Heart left ventricle (tissue), 16 donors: ENCODE measurements at regions not wholly inside any gene's neighbourhood (a gene's known extent, or its start where the extent isn't known, plus 50 kb on each side); places are given as distances from the start of the nearest gene placed in this dataset.

Experiments
- ATAC-seq, 4 donors: fragments of 200-7000 bp; cut with Tn5 transposase; one replicate each; pipeline ENCODE4 v1.9.1; 2020 to 2022; ENCODE audit warnings: moderate library complexity in 4 of 4, mild to moderate bottlenecking in 3 of 4, moderate number of reproducible peaks in 1 of 4
- DNase-seq, 5 donors: peaks; one replicate each; pipeline ENCODE4 v3.0.0-alpha.2; 2020
- H3K27ac ChIP-seq, 12 donors: fragments of 200-600 bp; sonication (generic) in 4 of 12; one replicate each; pipeline versions ENCODE4 v1.5.0 to v1.8.0; 2016 to 2022; ENCODE audit warnings: mild to moderate bottlenecking in 2 of 12
- H3K27me3 ChIP-seq, 9 donors: fragments of 200-600 bp; sonication (generic) in 2 of 9; one replicate each; pipeline versions ENCODE4 v1.5.1 to v1.8.0; 2016 to 2022; ENCODE audit warnings: mild to moderate bottlenecking in 3 of 9
- H3K36me3 ChIP-seq, 9 donors: fragments of 200-600 bp; sonication (generic) in 2 of 9; one replicate each; pipeline versions ENCODE4 v1.5.0 to v1.8.0; 2018 to 2022; ENCODE audit warnings: mild to moderate bottlenecking in 2 of 9
- H3K4me1 ChIP-seq, 12 donors: fragments of 200-600 bp; sonication (generic) in 4 of 12; one replicate each; pipeline versions ENCODE4 v1.5.0 to v1.8.0; 2016 to 2022; ENCODE audit warnings: mild to moderate bottlenecking in 3 of 12
- H3K4me3 ChIP-seq, 12 donors: fragments of 200-600 bp; sonication (generic) in 4 of 12; one replicate each; pipeline versions ENCODE4 v1.5.0 to v1.8.0; 2017 to 2022; ENCODE audit warnings: mild to moderate bottlenecking in 9 of 12, moderate library complexity in 4 of 12
- H3K9me3 ChIP-seq, 12 donors: fragments of 200-600 bp; sonication (generic) in 4 of 12; one replicate each; pipeline versions ENCODE4 v1.5.0 to v1.8.0; 2016 to 2022; ENCODE audit warnings: mild to moderate bottlenecking in 1 of 12
- POLR2A ChIP-seq, 2 donors: fragments of 450-650 bp; IDR thresholded peaks; one replicate each; pipeline ENCODE4 v1.6.1; 2017; ENCODE audit warnings: antibody characterized with exemption in 2 of 2, mild to moderate bottlenecking in 2 of 2, moderate library complexity in 2 of 2
- WGBS, 4 donors: extraction: QIAGEN DNeasy Blood & Tissue Kit in 2 of 4; methylation state at CpG; one replicate each; pipeline versions ENCODE4 v1.1.5 to v1.1.7; 2013 to 2018; 5-methylcytosine and 5-hydroxymethylcytosine counted together
- intact Hi-C, 10 donors: fragments of 100-400 bp; cut with DNase I; formaldehyde crosslinking; loops; one replicate each; pipeline versions ENCODE4 v1.11.1 to v1.14.2; 2022
- TF ChIP-seq, protein P1 (sequence below), 12 donors: fragments of 200-600 bp; sonication (generic) in 4 of 12; IDR thresholded peaks; one replicate each; pipeline versions ENCODE4 v1.5.0 to v1.8.0; 2018 to 2022; ENCODE audit warnings: antibody characterized with exemption in 12 of 12, mild to moderate bottlenecking in 5 of 12
- donor health status: ischemic (EF 13 %, LVEDD 7.1; RV severe dilation, severe dysfunction).
- donor health status: healthy with polysubstance abuse.
- donor health status: DM: no; HTN: yes; CAD: no.
- donor health status: DM: no; HTN: no; CAD: no.
- donor health status: ischemic (EF 25% LVEDD 6.9; RV normal size, moderate dysfunction).
- donor health status: ischemic (EF 25% LVEDD 5.7; RV mildly dilated, moderate dysfunction).
- donor health status: healthy.
- donor health status: DM: yes; HTN: yes; CAD: no.
- donor health status: ischemic (EF 35%, LVEDD 5.7; RV mildly dilated, moderate dysfunction).
- donor health status: nonischemic (EF 11% LVEDD 7.7; RV severe dilation, severe dysfunction).
- donor health status: DM: yes; HTN: yes; CAD: no.
- donor health status: PGD.
- donor health status: ischemic (EF 29% LVEDD 5.4; RV normal size, mild dysfunction).
- donor health status: nonischemic (EF 23%, LVEDD 6.1; RV moderate dilation, normal function).

DNA sequence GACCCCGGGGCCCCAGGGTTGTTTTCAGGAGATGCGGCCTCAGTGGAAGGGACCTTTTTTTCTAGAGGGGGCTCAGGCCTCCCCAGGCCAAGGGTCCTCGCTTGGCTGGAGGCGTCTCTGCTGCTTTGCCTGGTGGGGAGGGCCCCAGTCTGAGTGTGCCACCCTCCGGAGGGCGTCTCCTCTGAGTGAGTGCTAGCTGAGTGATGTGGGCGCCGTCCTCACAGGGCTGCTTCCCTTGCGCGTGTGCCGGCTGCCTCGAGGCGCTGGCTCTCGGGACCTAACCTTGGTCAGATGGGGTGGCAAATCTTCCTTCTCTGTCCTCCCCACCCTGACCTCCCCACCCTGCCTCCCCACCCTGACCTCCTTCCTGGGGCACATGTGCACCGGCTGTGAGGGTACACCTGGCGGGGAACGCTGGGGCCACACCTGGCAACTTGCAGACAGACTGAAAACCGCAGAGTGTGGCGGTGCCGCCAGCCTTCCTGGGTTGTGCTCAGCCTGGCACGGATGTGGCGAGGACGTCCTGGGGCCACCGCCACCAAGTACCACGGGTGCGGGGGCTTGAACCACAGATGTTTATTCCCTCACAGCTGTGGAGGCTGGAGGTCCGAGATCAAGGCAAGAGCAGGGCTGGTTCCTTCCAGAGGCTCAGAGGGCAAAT is 93.0 kb upstream of the TTC34 start:
- Histone ChIP-seq H3K27ac (no peak overlapping the region), H3K9me3 (no peaks in the 10 kb centered on the region), H3K27me3 (peaks cover 0 to 23% (median 0%) of the 10 kb centered on the region in 9 donors), H3K36me3 (no peaks in the 10 kb centered on the region), H3K4me3 (no peak overlapping the region), H3K4me1 (no peaks in the 10 kb centered on the region)
- intact Hi-C loops, result no loop called here
- DNase-seq, result no peak
- TF ChIP-seq POLR2A (IDR thresholded peaks at IDR 0.05), result no peak
- TF ChIP-seq, protein P1, sequence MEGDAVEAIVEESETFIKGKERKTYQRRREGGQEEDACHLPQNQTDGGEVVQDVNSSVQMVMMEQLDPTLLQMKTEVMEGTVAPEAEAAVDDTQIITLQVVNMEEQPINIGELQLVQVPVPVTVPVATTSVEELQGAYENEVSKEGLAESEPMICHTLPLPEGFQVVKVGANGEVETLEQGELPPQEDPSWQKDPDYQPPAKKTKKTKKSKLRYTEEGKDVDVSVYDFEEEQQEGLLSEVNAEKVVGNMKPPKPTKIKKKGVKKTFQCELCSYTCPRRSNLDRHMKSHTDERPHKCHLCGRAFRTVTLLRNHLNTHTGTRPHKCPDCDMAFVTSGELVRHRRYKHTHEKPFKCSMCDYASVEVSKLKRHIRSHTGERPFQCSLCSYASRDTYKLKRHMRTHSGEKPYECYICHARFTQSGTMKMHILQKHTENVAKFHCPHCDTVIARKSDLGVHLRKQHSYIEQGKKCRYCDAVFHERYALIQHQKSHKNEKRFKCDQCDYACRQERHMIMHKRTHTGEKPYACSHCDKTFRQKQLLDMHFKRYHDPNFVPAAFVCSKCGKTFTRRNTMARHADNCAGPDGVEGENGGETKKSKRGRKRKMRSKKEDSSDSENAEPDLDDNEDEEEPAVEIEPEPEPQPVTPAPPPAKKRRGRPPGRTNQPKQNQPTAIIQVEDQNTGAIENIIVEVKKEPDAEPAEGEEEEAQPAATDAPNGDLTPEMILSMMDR (IDR thresholded peaks at IDR 0.05), result no peak
- ATAC-seq, result no peak
- WGBS, 4 donors, result 69 to 94% (median 89%) methylated on average over 5 to 27 of the region's 27 CpGs

DNA sequence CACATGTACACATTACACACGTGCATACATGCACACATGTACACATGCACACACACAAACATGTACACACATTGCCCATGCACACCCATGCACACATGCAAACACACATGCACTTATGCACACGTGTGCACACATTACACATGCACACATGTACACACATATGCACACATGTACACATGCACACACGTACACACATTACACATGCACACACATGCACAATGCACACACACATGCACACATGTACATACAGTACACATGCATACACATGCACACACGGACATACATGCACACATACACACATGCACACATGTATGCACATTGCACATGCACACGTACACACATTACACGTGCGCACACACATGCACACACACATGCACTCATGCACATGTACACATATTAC is 95.3 kb upstream of the TTC34 start:
- intact Hi-C loops, result no loop called here
- WGBS, 4 donors, result 84 to 87% (median 86%) methylated on average over 7 of the region's 7 CpGs

DNA sequence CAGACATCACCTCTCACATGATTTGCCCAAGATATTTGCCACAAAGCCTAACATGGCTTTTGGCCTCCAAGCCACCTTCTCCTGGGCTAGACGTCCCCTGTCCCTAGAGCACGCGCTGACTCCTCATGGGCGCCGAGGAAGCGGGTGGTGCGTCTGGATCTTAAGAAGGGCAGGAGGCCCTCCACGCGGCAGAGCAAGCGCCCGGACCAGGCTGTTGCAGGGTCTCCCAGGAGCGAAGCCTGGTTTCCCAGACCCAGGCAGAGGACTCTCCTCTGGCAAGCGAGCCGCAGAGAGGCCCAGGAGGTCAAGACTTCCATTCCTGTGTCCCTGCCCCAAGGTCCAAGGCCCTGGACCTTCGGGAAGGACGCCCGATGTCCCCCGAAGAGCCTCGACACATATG is 101.7 kb upstream of the TTC34 start:
- Histone ChIP-seq H3K27me3 (peaks cover 0 to 25% (median 3%) of the 10 kb centered on the region in 9 donors), H3K4me1 (no peaks in the 10 kb centered on the region), H3K4me3 (no peak overlapping the region), H3K9me3 (no peaks in the 10 kb centered on the region), H3K27ac (no peak overlapping the region), H3K36me3 (no peaks in the 10 kb centered on the region)
- ATAC-seq (no peak), DNase-seq (no peak)
- intact Hi-C loops, result no loop called here
- TF ChIP-seq, protein P1 (IDR thresholded peaks at IDR 0.05), result no peak
- TF ChIP-seq POLR2A (IDR thresholded peaks at IDR 0.05), result no peak
- WGBS, 4 donors, result 92 to 95% (median 93%) methylated on average over 17 to 19 of the region's 19 CpGs

More for the DNA sequence above, 95.3 kb upstream of the TTC34 start:
- DNase-seq (no peak), ATAC-seq (no peak)
- no peaks in the 10 kb centered on the region for H3K36me3 ChIP-seq
- H3K9me3 ChIP-seq, result no peaks in the 10 kb centered on the region
- TF ChIP-seq, protein P1 (IDR thresholded peaks at IDR 0.05), result no peak
- TF ChIP-seq POLR2A (IDR thresholded peaks at IDR 0.05), result no peak
- H3K27ac ChIP-seq, result no peak overlapping the region
- no peak overlapping the region for H3K4me3 ChIP-seq
- H3K4me1 ChIP-seq, result no peaks in the 10 kb centered on the region
- peaks cover 0 to 7% (median 0%) of the 10 kb centered on the region in 9 donors for H3K27me3 ChIP-seq

DNA sequence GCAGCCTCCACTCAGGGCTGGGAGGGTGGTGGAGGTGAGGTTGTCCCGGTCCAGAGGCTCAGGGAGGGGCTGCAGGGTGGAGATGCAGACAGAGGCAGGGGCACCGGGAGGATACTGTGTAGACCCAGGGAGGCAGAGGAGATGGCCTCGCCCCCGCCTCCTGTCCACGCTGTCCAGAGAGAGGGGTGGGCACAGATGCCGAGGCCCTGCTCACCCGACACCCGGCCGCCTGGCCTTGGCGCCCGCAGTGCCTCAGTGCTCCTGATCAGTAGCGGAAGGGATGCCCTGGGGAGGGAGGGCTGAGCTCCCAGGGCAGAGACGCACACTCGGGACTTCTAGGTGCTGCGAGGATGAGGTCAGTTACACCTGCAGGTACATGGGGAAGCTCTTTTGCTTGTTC is 102.7 kb upstream of the TTC34 start:
- WGBS, 4 donors, result 78 to 84% (median 82%) methylated on average over 14 to 15 of the region's 15 CpGs
- peaks cover 0 to 25% (median 3%) of the 10 kb centered on the region in 9 donors for H3K27me3 ChIP-seq
- TF ChIP-seq, protein P1 (IDR thresholded peaks at IDR 0.05), result no peak
- TF ChIP-seq POLR2A (IDR thresholded peaks at IDR 0.05), result no peak
- ATAC-seq (no peak), DNase-seq (no peak)
- no peaks in the 10 kb centered on the region for H3K4me1 ChIP-seq
- no peak overlapping the region for H3K4me3 ChIP-seq
- intact Hi-C loops, result no loop called here
- no peak overlapping the region for H3K27ac ChIP-seq
- H3K9me3 ChIP-seq, result no peaks in the 10 kb centered on the region
- no peaks in the 10 kb centered on the region for H3K36me3 ChIP-seq
